HepG2 (cell line): ENCODE measurements at regions not wholly inside any gene's neighbourhood (a gene's known extent, or its start where the extent isn't known, plus 50 kb on each side); places are given as distances from the start of the nearest gene placed in this dataset.

Experiments used
- ARNTL ChIP-seq: sonication (generic); formaldehyde crosslinking; IDR thresholded peaks from 2 replicates; pipeline ENCODE4 v1.4.0; 2020; ENCODE audit warnings: mild to moderate bottlenecking, missing genetic modification reagents
- CCAR2 ChIP-seq: fragments of 200-400 bp; formaldehyde crosslinking; optimal IDR thresholded peaks from 2 replicates; pipeline ENCODE3; 2018; ENCODE audit warnings: low read depth, mild to moderate bottlenecking, low read length, moderate library complexity
- GLI4 ChIP-seq: sonication (generic); formaldehyde crosslinking; IDR thresholded peaks from 2 replicates; pipeline ENCODE4 v1.5.1; 2020; ENCODE audit warnings: missing genetic modification reagents, mild to moderate bottlenecking, moderate library complexity, borderline replicate concordance
- KLF6 ChIP-seq: IDR thresholded peaks from 2 replicates; pipeline ENCODE4 v1.8.0; 2016; ENCODE audit warnings: missing biosample characterization, missing genetic modification reagents
- MEF2D ChIP-seq: sonication (generic); formaldehyde crosslinking; IDR thresholded peaks from 2 replicates; pipeline ENCODE4 v1.5.1; 2020; ENCODE audit warnings: mild to moderate bottlenecking, missing genetic modification reagents
- NONO ChIP-seq, 2 experiments: fragments of 450-650 bp in 1 of 2; sonication (generic) in 1 of 2; formaldehyde crosslinking in 1 of 2; IDR thresholded peaks in 1 of 2; conservative IDR thresholded peaks in 1 of 2; 2 replicates each; pipeline versions ENCODE4 v1.6.1 to v1.8.0; 2017 to 2022; ENCODE audit warnings: mild to moderate bottlenecking in 1 of 2, missing genetic modification reagents in 1 of 2, moderate library complexity in 1 of 2
- PHF21A ChIP-seq: sonication (generic); formaldehyde crosslinking; IDR thresholded peaks from 2 replicates; pipeline ENCODE4 v1.5.0; 2020; ENCODE audit warnings: mild to moderate bottlenecking, missing genetic modification reagents
- PITX1 ChIP-seq: sonication (generic); formaldehyde crosslinking; IDR thresholded peaks from 2 replicates; pipeline ENCODE4 v1.5.1; 2020; ENCODE audit warnings: mild to moderate bottlenecking, missing genetic modification reagents
- PRPF4 ChIP-seq: fragments of 200-400 bp; formaldehyde crosslinking; IDR thresholded peaks from 2 replicates; pipeline ENCODE4 v1.6.1; 2016; ENCODE audit warnings: low read length, low read depth; ENCODE audit not compliant: poor library complexity, severe bottlenecking
- SOX6 ChIP-seq, 2 experiments: fragments of 450-650 bp in 1 of 2; sonication (generic) in 1 of 2; formaldehyde crosslinking in 1 of 2; IDR thresholded peaks; 2 replicates each; pipeline versions ENCODE4 v1.4.0 to v1.6.1; 2017 to 2020; ENCODE audit warnings: antibody characterized with exemption in 1 of 2, mild to moderate bottlenecking in 1 of 2, missing genetic modification reagents in 1 of 2
- ZNF274 ChIP-seq: sonication (generic); formaldehyde crosslinking; IDR thresholded peaks from 2 replicates; pipeline ENCODE4 v1.5.1; 2020; ENCODE audit warnings: mild to moderate bottlenecking, missing genetic modification reagents
- TF ChIP-seq, protein P1 (sequence below): sonication (generic); formaldehyde crosslinking; IDR thresholded peaks from 2 replicates; pipeline ENCODE4 v1.5.1; 2020; ENCODE audit warnings: mild to moderate bottlenecking, missing genetic modification reagents
- TF ChIP-seq, protein P2 (sequence below): sonication (generic); formaldehyde crosslinking; IDR thresholded peaks from 2 replicates; pipeline ENCODE4 v1.4.0; 2020; ENCODE audit warnings: missing genetic modification reagents
- TF ChIP-seq, protein P3 (sequence below): sonication (generic); IDR thresholded peaks from 2 replicates; pipeline ENCODE4 v1.6.1; 2016; ENCODE audit warnings: low read depth, borderline replicate concordance
- TF ChIP-seq, protein P4 (sequence below): sonication (generic); formaldehyde crosslinking; conservative IDR thresholded peaks from 2 replicates; pipeline ENCODE4 v1.4.0; 2020; ENCODE audit warnings: mild to moderate bottlenecking, missing genetic modification reagents, moderate library complexity

DNA sequence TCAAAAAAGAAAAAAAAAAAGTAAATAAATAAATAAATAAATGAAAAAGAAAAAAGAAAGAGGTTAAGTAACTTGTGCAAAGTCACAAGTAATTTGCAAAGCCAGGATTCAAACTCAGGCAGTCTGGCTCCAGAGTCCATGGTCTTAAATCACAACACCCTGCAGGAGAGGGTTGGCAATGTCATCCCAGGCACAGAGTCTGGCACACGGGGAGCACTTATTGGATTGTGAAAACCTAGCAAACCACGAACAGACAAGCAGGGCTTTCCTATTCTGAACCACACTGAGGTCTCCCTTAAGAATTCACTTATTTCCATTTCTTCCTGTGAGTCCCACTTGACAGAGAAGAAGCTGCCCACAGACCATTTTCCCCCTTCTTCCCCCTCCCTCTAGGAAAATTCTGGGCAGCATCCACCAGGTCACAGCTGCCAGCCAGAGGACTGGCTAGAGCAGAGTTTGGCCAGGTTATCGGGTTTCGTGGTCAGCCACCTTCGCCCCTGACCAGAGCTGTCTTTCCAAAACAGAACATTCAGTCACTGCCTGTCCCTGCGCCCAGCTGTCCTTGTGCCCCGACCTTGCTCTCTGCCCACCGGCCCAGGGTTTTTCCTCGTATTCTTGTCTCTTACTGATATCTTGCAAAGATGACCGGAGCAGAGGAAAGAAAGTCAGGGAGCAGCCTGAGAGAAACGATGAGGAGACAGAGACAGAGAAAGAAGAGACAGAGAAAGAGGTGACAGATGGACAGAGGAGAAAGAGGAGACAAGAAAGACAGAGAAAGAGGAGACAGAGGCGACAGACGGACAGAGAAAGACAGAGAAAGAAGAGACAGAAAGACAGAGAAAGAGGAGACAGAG is 106.4 kb upstream of the PTPN1 start (continued):
- peak; percentile 47; the same call in 1 of the 2 replicates for TF ChIP-seq ZNF274 (CRISPR knock-in tag)
- TF ChIP-seq, protein P1, sequence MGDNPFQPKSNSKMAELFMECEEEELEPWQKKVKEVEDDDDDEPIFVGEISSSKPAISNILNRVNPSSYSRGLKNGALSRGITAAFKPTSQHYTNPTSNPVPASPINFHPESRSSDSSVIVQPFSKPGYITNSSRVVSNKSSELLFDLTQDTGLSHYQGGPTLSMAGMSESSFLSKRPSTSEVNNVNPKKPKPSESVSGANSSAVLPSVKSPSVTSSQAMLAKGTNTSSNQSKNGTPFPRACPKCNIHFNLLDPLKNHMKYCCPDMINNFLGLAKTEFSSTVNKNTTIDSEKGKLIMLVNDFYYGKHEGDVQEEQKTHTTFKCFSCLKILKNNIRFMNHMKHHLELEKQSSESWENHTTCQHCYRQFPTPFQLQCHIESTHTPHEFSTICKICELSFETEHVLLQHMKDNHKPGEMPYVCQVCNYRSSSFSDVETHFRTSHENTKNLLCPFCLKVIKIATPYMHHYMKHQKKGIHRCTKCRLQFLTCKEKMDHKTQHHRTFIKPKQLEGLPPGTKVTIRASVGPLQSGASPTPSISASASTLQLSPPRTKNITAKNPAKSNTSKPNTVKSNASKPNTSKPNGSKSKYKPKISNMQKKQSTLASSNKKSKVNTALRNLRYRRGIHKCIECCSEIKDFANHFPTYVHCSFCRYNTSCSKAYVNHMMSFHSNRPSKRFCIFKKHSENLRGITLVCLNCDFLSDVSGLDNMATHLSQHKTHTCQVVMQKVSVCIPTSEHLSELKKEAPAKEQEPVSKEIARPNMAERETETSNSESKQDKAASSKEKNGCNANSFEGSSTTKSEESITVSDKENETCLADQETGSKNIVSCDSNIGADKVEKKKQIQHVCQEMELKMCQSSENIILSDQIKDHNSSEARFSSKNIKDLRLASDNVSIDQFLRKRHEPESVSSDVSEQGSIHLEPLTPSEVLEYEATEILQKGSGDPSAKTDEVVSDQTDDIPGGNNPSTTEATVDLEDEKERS (CRISPR knock-in tag) = peak; percentile 33; the same call in 1 of the 2 replicates
- TF ChIP-seq MEF2D (CRISPR knock-in tag) = 0 out of 2 replicates have a peak, but pooled peaks have one; percentile 43
- TF ChIP-seq ARNTL (CRISPR knock-in tag) = no peak
- 0 out of 2 replicates have a peak, but pooled peaks have one; percentile 39 for TF ChIP-seq PITX1 (CRISPR knock-in tag)
- no peak for TF ChIP-seq CCAR2
- TF ChIP-seq NONO (IDR thresholded peaks at IDR 0.05) = 0 out of 2 replicates have a peak, but pooled peaks have one; percentile 71
- no peak for TF ChIP-seq NONO (CRISPR knock-in tag; conservative IDR thresholded peaks at IDR 0.05)
- TF ChIP-seq, protein P2, sequence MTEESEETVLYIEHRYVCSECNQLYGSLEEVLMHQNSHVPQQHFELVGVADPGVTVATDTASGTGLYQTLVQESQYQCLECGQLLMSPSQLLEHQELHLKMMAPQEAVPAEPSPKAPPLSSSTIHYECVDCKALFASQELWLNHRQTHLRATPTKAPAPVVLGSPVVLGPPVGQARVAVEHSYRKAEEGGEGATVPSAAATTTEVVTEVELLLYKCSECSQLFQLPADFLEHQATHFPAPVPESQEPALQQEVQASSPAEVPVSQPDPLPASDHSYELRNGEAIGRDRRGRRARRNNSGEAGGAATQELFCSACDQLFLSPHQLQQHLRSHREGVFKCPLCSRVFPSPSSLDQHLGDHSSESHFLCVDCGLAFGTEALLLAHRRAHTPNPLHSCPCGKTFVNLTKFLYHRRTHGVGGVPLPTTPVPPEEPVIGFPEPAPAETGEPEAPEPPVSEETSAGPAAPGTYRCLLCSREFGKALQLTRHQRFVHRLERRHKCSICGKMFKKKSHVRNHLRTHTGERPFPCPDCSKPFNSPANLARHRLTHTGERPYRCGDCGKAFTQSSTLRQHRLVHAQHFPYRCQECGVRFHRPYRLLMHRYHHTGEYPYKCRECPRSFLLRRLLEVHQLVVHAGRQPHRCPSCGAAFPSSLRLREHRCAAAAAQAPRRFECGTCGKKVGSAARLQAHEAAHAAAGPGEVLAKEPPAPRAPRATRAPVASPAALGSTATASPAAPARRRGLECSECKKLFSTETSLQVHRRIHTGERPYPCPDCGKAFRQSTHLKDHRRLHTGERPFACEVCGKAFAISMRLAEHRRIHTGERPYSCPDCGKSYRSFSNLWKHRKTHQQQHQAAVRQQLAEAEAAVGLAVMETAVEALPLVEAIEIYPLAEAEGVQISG (CRISPR knock-in tag) = no peak
- no peak for TF ChIP-seq GLI4 (CRISPR knock-in tag)
- TF ChIP-seq PHF21A (CRISPR knock-in tag) = 0 out of 2 replicates have a peak, but pooled peaks have one; percentile 21
- TF ChIP-seq, protein P3, sequence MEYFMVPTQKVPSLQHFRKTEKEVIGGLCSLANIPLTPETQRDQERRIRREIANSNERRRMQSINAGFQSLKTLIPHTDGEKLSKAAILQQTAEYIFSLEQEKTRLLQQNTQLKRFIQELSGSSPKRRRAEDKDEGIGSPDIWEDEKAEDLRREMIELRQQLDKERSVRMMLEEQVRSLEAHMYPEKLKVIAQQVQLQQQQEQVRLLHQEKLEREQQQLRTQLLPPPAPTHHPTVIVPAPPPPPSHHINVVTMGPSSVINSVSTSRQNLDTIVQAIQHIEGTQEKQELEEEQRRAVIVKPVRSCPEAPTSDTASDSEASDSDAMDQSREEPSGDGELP = peak; percentile 51; the same call in 1 of the 2 replicates
- 0 out of 2 replicates have a peak, but pooled peaks have one; percentile 14 for TF ChIP-seq KLF6 (CRISPR knock-in tag)
- peak; percentile 29 for TF ChIP-seq PRPF4
- no peak for TF ChIP-seq SOX6 (IDR thresholded peaks at IDR 0.05)
- 0 out of 2 replicates have a peak, but pooled peaks have one; percentile 33 for TF ChIP-seq SOX6 (CRISPR knock-in tag; IDR thresholded peaks at IDR 0.05)
- TF ChIP-seq, protein P4, sequence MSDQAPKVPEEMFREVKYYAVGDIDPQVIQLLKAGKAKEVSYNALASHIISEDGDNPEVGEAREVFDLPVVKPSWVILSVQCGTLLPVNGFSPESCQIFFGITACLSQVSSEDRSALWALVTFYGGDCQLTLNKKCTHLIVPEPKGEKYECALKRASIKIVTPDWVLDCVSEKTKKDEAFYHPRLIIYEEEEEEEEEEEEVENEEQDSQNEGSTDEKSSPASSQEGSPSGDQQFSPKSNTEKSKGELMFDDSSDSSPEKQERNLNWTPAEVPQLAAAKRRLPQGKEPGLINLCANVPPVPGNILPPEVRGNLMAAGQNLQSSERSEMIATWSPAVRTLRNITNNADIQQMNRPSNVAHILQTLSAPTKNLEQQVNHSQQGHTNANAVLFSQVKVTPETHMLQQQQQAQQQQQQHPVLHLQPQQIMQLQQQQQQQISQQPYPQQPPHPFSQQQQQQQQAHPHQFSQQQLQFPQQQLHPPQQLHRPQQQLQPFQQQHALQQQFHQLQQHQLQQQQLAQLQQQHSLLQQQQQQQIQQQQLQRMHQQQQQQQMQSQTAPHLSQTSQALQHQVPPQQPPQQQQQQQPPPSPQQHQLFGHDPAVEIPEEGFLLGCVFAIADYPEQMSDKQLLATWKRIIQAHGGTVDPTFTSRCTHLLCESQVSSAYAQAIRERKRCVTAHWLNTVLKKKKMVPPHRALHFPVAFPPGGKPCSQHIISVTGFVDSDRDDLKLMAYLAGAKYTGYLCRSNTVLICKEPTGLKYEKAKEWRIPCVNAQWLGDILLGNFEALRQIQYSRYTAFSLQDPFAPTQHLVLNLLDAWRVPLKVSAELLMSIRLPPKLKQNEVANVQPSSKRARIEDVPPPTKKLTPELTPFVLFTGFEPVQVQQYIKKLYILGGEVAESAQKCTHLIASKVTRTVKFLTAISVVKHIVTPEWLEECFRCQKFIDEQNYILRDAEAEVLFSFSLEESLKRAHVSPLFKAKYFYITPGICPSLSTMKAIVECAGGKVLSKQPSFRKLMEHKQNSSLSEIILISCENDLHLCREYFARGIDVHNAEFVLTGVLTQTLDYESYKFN (CRISPR knock-in tag) = peak; percentile 50
